GM23248 (cell line): ENCODE measurements at regions not wholly inside any gene's neighbourhood (a gene's known extent, or its start where the extent isn't known, plus 50 kb on each side); places are given as distances from the start of the nearest gene placed in this dataset.

ENCODE experiments used
- EZH2 ChIP-seq: fragments of 200-600 bp; sonication (generic); IDR thresholded peaks from 2 replicates; pipeline ENCODE4 v1.6.1; 2018; ENCODE audit warnings: antibody characterized with exemption, mild to moderate bottlenecking; ENCODE audit not compliant: insufficient read depth, poor library complexity, severe bottlenecking
- EZH2phosphoT487 ChIP-seq: fragments of 200-600 bp; sonication (generic); IDR thresholded peaks from 2 replicates; pipeline ENCODE4 v1.6.1; 2018; ENCODE audit warnings: antibody characterized with exemption, moderate library complexity, mild to moderate bottlenecking, low read depth; ENCODE audit not compliant: insufficient read depth

GRCh38 chr9:96100385-96101300, 201.3 kb downstream of the HSD17B3 start:
- TF ChIP-seq EZH2 (no peak), EZH2phosphoT487 (no peak)
